ENCODE measurements at regions not wholly inside any gene's neighbourhood (a gene's known extent, or its start where the extent isn't known, plus 50 kb on each side); places are given as distances from the start of the nearest gene placed in this dataset.

DNA sequence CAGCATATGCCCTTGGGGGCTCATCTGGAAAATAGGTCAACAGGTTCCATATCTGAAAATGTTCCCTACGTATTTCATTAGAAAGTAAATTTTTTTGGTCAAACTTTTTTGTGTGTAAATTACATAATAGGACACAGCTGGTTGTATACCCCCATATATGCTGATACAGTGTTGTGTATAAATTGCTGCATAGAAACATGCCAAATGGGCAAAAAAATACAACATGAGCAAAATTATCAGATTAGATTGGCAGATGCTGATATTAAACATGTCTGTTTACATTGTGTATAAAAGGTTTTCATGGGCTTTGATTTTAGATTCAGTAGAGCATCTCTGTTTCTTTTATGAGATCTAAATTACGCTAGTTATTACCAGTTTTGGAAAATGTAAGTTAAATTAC, 2223.0 kb downstream of the MAT2B start:
- TF ChIP-seq, protein P1, sequence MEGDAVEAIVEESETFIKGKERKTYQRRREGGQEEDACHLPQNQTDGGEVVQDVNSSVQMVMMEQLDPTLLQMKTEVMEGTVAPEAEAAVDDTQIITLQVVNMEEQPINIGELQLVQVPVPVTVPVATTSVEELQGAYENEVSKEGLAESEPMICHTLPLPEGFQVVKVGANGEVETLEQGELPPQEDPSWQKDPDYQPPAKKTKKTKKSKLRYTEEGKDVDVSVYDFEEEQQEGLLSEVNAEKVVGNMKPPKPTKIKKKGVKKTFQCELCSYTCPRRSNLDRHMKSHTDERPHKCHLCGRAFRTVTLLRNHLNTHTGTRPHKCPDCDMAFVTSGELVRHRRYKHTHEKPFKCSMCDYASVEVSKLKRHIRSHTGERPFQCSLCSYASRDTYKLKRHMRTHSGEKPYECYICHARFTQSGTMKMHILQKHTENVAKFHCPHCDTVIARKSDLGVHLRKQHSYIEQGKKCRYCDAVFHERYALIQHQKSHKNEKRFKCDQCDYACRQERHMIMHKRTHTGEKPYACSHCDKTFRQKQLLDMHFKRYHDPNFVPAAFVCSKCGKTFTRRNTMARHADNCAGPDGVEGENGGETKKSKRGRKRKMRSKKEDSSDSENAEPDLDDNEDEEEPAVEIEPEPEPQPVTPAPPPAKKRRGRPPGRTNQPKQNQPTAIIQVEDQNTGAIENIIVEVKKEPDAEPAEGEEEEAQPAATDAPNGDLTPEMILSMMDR (IDR thresholded peaks at IDR 0.05 in 8 of 11, conservative IDR thresholded peaks at IDR 0.05 in 3 of 11), result no peak
- TF ChIP-seq POLR2A (IDR thresholded peaks at IDR 0.05), result no peak
